ENCODE measurements at regions not wholly inside any gene's neighbourhood (a gene's known extent, or its start where the extent isn't known, plus 50 kb on each side); places are given as distances from the start of the nearest gene placed in this dataset.

GRCh38 chr10:30765616-30766015 lies 136.1 kb upstream of the LYZL2 start:
- no peak overlapping the region for H3K4me3 ChIP-seq (ENCODE audit: low read depth, low read length)
- DNase-seq (ENCODE audit: low read depth): no peak
- TF ChIP-seq CTCF (conservative IDR thresholded peaks at IDR 0.05; ENCODE audit: low read depth, low read length): no peak

GRCh38 chr10:30765022-30765615 lies 135.6 kb upstream of the LYZL2 start:
- no peak for TF ChIP-seq CTCF (conservative IDR thresholded peaks at IDR 0.05; ENCODE audit: low read depth, low read length)
- H3K4me3 ChIP-seq (ENCODE audit: low read depth, low read length): no peak overlapping the region
- DNase-seq (ENCODE audit: low read depth): no peak

- no peak overlapping the region for H3K4me3 ChIP-seq (ENCODE audit: low read depth, low read length)
- TF ChIP-seq CTCF (conservative IDR thresholded peaks at IDR 0.05; ENCODE audit: low read depth, low read length): no peak
- DNase-seq (ENCODE audit: low read depth): no peak
Observed at GRCh38 chr10:30763918-30764317, 134.4 kb upstream of the LYZL2 start.

- no peak for DNase-seq (ENCODE audit: low read depth)
- H3K4me3 ChIP-seq (ENCODE audit: low read depth, low read length): no peak overlapping the region
- no peak for TF ChIP-seq CTCF (conservative IDR thresholded peaks at IDR 0.05; ENCODE audit: low read depth, low read length)
Observed at GRCh38 chr10:30762620-30763019, 133.1 kb upstream of the LYZL2 start.

DNA sequence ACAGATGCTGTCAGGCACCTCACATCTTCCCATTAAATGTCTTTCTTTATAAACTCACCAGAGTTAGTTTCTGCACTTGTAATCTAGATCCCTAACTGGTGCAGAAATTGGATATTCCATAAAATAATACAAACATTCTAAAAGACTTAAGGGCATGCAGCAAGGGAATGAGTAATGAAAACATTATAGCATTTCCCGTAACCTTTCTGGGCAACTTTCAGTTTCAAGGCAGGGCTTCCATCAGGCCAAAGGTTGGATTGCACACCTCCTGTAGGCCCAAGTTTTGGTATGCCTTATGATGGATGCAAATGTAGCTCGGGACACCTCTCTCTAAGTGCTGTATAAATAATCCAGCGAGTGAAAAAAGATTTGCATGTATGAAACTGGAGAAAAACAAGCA lies 129.9 kb upstream of the LYZL2 start:
- no peak for DNase-seq (ENCODE audit: low read depth)
- TF ChIP-seq CTCF (conservative IDR thresholded peaks at IDR 0.05; ENCODE audit: low read depth, low read length): no peak
- H3K4me3 ChIP-seq (ENCODE audit: low read depth, low read length): no peak overlapping the region

DNA sequence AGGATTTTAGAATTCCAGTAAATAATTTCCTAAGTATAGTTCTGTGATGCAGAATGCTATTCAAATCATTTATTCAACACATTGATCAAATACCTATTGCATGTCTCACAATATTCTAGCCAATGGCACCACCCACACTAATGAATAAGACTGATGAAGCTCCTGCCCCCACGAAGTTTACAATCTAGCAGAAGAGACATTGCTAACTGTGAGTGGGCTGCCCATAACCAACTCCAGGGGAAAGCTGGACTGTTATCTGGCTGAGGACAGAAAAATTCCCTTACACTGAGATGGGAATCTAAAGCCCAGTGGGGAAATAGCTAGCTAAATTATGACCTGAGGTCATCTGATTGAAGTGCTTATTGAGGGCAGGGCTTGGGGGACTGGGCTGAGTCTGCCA lies 128.8 kb upstream of the LYZL2 start:
- H3K4me3 ChIP-seq (ENCODE audit: low read depth, low read length): no peak overlapping the region
- TF ChIP-seq CTCF (conservative IDR thresholded peaks at IDR 0.05; ENCODE audit: low read depth, low read length): no peak
- no peak for DNase-seq (ENCODE audit: low read depth)

GRCh38 chr10:30756896-30757295 lies 127.3 kb upstream of the LYZL2 start:
- no peak for TF ChIP-seq CTCF (conservative IDR thresholded peaks at IDR 0.05; ENCODE audit: low read depth, low read length)
- no peak overlapping the region for H3K4me3 ChIP-seq (ENCODE audit: low read depth, low read length)
- no peak for DNase-seq (ENCODE audit: low read depth)

Data from epithelial cell of proximal tubule (primary cell).